Trophoblast cell (in vitro differentiated cells and primary cell): ENCODE measurements at regions not wholly inside any gene's neighbourhood (a gene's known extent, or its start where the extent isn't known, plus 50 kb on each side); places are given as distances from the start of the nearest gene placed in this dataset.

Experiments
- DNase-seq, 2 donors: peaks; one replicate each; pipeline ENCODE4 v3.0.0-alpha.2; 2016
- H2AFZ ChIP-seq: 2 replicates; pipeline ENCODE4 v1.6.1; 2013; ENCODE audit warnings: low read length, moderate library complexity, mild to moderate bottlenecking; ENCODE audit not compliant: insufficient read depth, poor library complexity
- H2AK5ac ChIP-seq: 2 replicates; pipeline ENCODE4 v1.6.1; 2013; ENCODE audit warnings: mild to moderate bottlenecking, low read length
- H2BK120ac ChIP-seq: 2 replicates; pipeline ENCODE4 v1.6.1; 2013; ENCODE audit warnings: low read length, mild to moderate bottlenecking, moderate library complexity; ENCODE audit not compliant: insufficient read depth, poor library complexity
- H2BK12ac ChIP-seq: 2 replicates; pipeline ENCODE4 v1.6.1; 2013; ENCODE audit warnings: mild to moderate bottlenecking, low read length, moderate library complexity
- H2BK5ac ChIP-seq: 2 replicates; pipeline ENCODE4 v1.6.1; 2013; ENCODE audit warnings: low read length, low read depth, moderate library complexity, mild to moderate bottlenecking; ENCODE audit not compliant: poor library complexity
- H3K14ac ChIP-seq: 2 replicates; pipeline ENCODE4 v1.6.1; 2013; ENCODE audit warnings: mild to moderate bottlenecking, low read length
- H3K18ac ChIP-seq: 2 replicates; pipeline ENCODE4 v1.6.1; 2013; ENCODE audit warnings: mild to moderate bottlenecking, low read length
- H3K23ac ChIP-seq: 2 replicates; pipeline ENCODE4 v1.6.1; 2013; ENCODE audit warnings: low read length
- H3K27ac ChIP-seq: 2 replicates; pipeline ENCODE4 v1.5.1; 2013; ENCODE audit warnings: low read depth, mild to moderate bottlenecking, inconsistent platforms, low read length, moderate library complexity
- H3K27me3 ChIP-seq: 2 replicates; pipeline ENCODE4 v1.6.1; 2013; ENCODE audit warnings: inconsistent platforms, mild to moderate bottlenecking, low read length, moderate library complexity; ENCODE audit not compliant: insufficient read depth
- H3K36me3 ChIP-seq, 2 experiments: 1 replicate in 1 of 2; 2 replicates in 1 of 2; pipeline ENCODE4 v1.6.1; 2013; ENCODE audit warnings: low read length in 2 of 2, mild to moderate bottlenecking in 2 of 2, moderate library complexity in 1 of 2; ENCODE audit not compliant: insufficient read depth in 2 of 2, control insufficient read depth in 1 of 2
- H3K4ac ChIP-seq: 2 replicates; pipeline ENCODE4 v1.6.1; 2013; ENCODE audit warnings: low read depth, mild to moderate bottlenecking, low read length, moderate library complexity
- H3K4me1 ChIP-seq, 2 experiments: 1 replicate in 1 of 2; 2 replicates in 1 of 2; pipeline ENCODE4 v1.6.1; 2013; ENCODE audit warnings: low read length in 2 of 2, mild to moderate bottlenecking in 2 of 2, moderate library complexity in 1 of 2; ENCODE audit not compliant: insufficient read depth in 2 of 2, control insufficient read depth in 1 of 2
- H3K4me2 ChIP-seq: 2 replicates; pipeline ENCODE4 v1.6.1; 2013; ENCODE audit warnings: inconsistent platforms, mild to moderate bottlenecking, low read length, moderate library complexity
- H3K4me3 ChIP-seq: 2 replicates; pipeline ENCODE4 v1.5.1; 2013; ENCODE audit warnings: mild to moderate bottlenecking, low read depth, low read length, inconsistent platforms
- H3K79me1 ChIP-seq: one replicate; pipeline ENCODE4 v1.6.1; 2013; ENCODE audit warnings: low read length
- H3K79me2 ChIP-seq: 2 replicates; pipeline ENCODE4 v1.6.1; 2013; ENCODE audit warnings: low read length, mild to moderate bottlenecking; ENCODE audit not compliant: control insufficient read depth, insufficient read depth, poor library complexity
- H3K9ac ChIP-seq: 2 replicates; pipeline ENCODE4 v1.6.1; 2013; ENCODE audit warnings: mild to moderate bottlenecking, low read length
- H3K9me3 ChIP-seq: 2 replicates; pipeline ENCODE4 v1.6.1; 2013; ENCODE audit warnings: low read depth, mild to moderate bottlenecking, control low read depth, inconsistent platforms, low read length; ENCODE audit not compliant: insufficient read depth
- H4K12ac ChIP-seq: 2 replicates; pipeline ENCODE4 v1.6.1; 2013; ENCODE audit warnings: low read depth, mild to moderate bottlenecking, low read length, moderate library complexity
- H4K8ac ChIP-seq: 2 replicates; pipeline ENCODE4 v1.6.1; 2013; ENCODE audit warnings: low read depth, mild to moderate bottlenecking, low read length, moderate library complexity
- H4K91ac ChIP-seq: one replicate; pipeline ENCODE4 v1.6.1; 2013; ENCODE audit warnings: low read depth, mild to moderate bottlenecking, low read length, moderate library complexity
- WGBS: extraction: QIAGEN DNeasy Blood & Tissue Kit; methylation state at CpG from one replicate; pipeline ENCODE4 v1.1.7; 2013; ENCODE audit warnings: missing lambda C conversion rate; ENCODE audit not compliant: insufficient read length, insufficient coverage; ENCODE audit errors: extremely low coverage; 5-methylcytosine and 5-hydroxymethylcytosine counted together

GRCh38 chr4:156673483-156673882 is 298.1 kb downstream of the PDGFC start:
- Histone ChIP-seq H3K27ac (peak overlapping the region; percentile 44), H3K4me1 (peaks cover 0 to 3% of the 10 kb centered on the region in 2 experiments), H3K14ac (no peak overlapping the region), H4K91ac (peak overlapping the region; percentile 80), H3K36me3 (no peaks in the 10 kb centered on the region), H3K4me2 (no peak overlapping the region), H2AFZ (no peak overlapping the region), H2BK5ac (peak overlapping the region; percentile 49), H3K4ac (no peak overlapping the region), H3K79me2 (no peaks in the 10 kb centered on the region), H2AK5ac (no peak overlapping the region), H4K12ac (no peak overlapping the region), H3K9me3 (no peaks in the 10 kb centered on the region), H3K27me3 (no peaks in the 10 kb centered on the region), H3K79me1 (peaks cover 4% of the 10 kb centered on the region), H3K9ac (no peak overlapping the region), H2BK12ac (no peak overlapping the region), H3K4me3 (no peak overlapping the region), H3K18ac (no peak overlapping the region), H2BK120ac (no peak overlapping the region), H3K23ac (no peak overlapping the region), H4K8ac (peak overlapping the region; percentile 28)
- peak; percentile 26 to 50 for DNase-seq
- WGBS = no CpG with 5 or more reads among the region's 4 CpGs

GRCh38 chr4:156672492-156673305 is 298.9 kb downstream of the PDGFC start:
- H4K91ac ChIP-seq = no peak overlapping the region
- H3K4ac ChIP-seq = no peak overlapping the region
- no CpG with 5 or more reads among the region's 6 CpGs for WGBS
- H4K12ac ChIP-seq = no peak overlapping the region
- H3K4me1 ChIP-seq = peaks cover 0 to 3% of the 10 kb centered on the region in 2 experiments
- no peak overlapping the region for H3K18ac ChIP-seq
- H3K36me3 ChIP-seq = no peaks in the 10 kb centered on the region
- H3K27ac ChIP-seq = peak overlapping the region; percentile 22
- no peak overlapping the region for H2BK5ac ChIP-seq
- no peak overlapping the region for H2AK5ac ChIP-seq
- no peak overlapping the region for H3K4me2 ChIP-seq
- H3K79me2 ChIP-seq = no peaks in the 10 kb centered on the region
- H3K14ac ChIP-seq = no peak overlapping the region
- H2AFZ ChIP-seq = no peak overlapping the region
- no peaks in the 10 kb centered on the region for H3K27me3 ChIP-seq
- no peak overlapping the region for H3K4me3 ChIP-seq
- H2BK12ac ChIP-seq = no peak overlapping the region
- H4K8ac ChIP-seq = no peak overlapping the region
- no peak overlapping the region for H3K9ac ChIP-seq
- no peak overlapping the region for H3K23ac ChIP-seq
- no peak overlapping the region for H2BK120ac ChIP-seq
- H3K79me1 ChIP-seq = peaks cover 4% of the 10 kb centered on the region
- no peaks in the 10 kb centered on the region for H3K9me3 ChIP-seq
- no peak for DNase-seq

GRCh38 chr4:156665780-156666366 is 305.7 kb downstream of the PDGFC start:
- Histone ChIP-seq H3K4me3 (no peak overlapping the region), H3K27me3 (no peaks in the 10 kb centered on the region), H3K79me2 (no peaks in the 10 kb centered on the region), H3K9me3 (no peaks in the 10 kb centered on the region), H3K4me1 (no peaks in the 10 kb centered on the region), H4K8ac (no peak overlapping the region), H3K14ac (no peak overlapping the region), H4K12ac (no peak overlapping the region), H3K9ac (no peak overlapping the region), H3K36me3 (no peaks in the 10 kb centered on the region), H2BK120ac (no peak overlapping the region), H3K79me1 (no peaks in the 10 kb centered on the region), H2AFZ (no peak overlapping the region), H2BK5ac (no peak overlapping the region), H3K4ac (no peak overlapping the region), H3K23ac (no peak overlapping the region), H3K27ac (no peak overlapping the region), H2BK12ac (no peak overlapping the region), H3K18ac (no peak overlapping the region), H2AK5ac (no peak overlapping the region), H3K4me2 (no peak overlapping the region), H4K91ac (no peak overlapping the region)
- WGBS = no CpG with 5 or more reads among the region's 3 CpGs
- no peak for DNase-seq

- Histone ChIP-seq H3K18ac (no peak overlapping the region), H3K4me2 (no peak overlapping the region), H2BK12ac (no peak overlapping the region), H3K9me3 (no peaks in the 10 kb centered on the region), H3K36me3 (no peaks in the 10 kb centered on the region), H3K27me3 (no peaks in the 10 kb centered on the region), H3K4me1 (no peaks in the 10 kb centered on the region), H4K91ac (no peak overlapping the region), H4K12ac (no peak overlapping the region), H3K23ac (no peak overlapping the region), H3K9ac (no peak overlapping the region), H2AFZ (no peak overlapping the region), H2BK5ac (no peak overlapping the region), H2BK120ac (no peak overlapping the region), H2AK5ac (no peak overlapping the region), H3K27ac (no peak overlapping the region), H3K79me2 (no peaks in the 10 kb centered on the region), H3K14ac (no peak overlapping the region), H3K79me1 (no peaks in the 10 kb centered on the region), H3K4ac (no peak overlapping the region), H4K8ac (no peak overlapping the region), H3K4me3 (no peak overlapping the region)
- WGBS = no CpG with 5 or more reads among the region's 1 CpG
- DNase-seq = no peak
Measured at GRCh38 chr4:156663663-156664062, 307.9 kb downstream of the PDGFC start.
